SK-N-SH treated with all-trans-retinoic acid at 6 μM for 48 hours (cell line): ENCODE measurements at regions not wholly inside any gene's neighbourhood (a gene's known extent, or its start where the extent isn't known, plus 50 kb on each side); places are given as distances from the start of the nearest gene placed in this dataset.
A peak's percentile ranks its signal among the peaks of the same experiment; 100 is the strongest.

Experiments
- ATAC-seq: fragments of 200-7000 bp; cut with Tn5 transposase; 3 replicates; pipeline ENCODE4 v1.9.1; 2020; ENCODE audit warnings: mild to moderate bottlenecking, moderate library complexity
- ARNTL ChIP-seq: fragments of 450-650 bp; formaldehyde crosslinking; IDR thresholded peaks from 2 replicates; pipeline ENCODE4 v1.5.0; 2020; ENCODE audit warnings: low read depth, mild to moderate bottlenecking, moderate library complexity, borderline replicate concordance
- BACH2 ChIP-seq: fragments of 250-450 bp; sonication (Bioruptor Pico); IDR thresholded peaks from 2 replicates; pipeline ENCODE4 v1.9.0; 2021; ENCODE audit warnings: mild to moderate bottlenecking, borderline replicate concordance
- CSDC2 ChIP-seq: fragments of 250-450 bp; sonication (Bioruptor Pico); IDR thresholded peaks from 2 replicates; pipeline ENCODE4 v1.5.0; 2020; ENCODE audit warnings: mild to moderate bottlenecking, moderate library complexity
- ESRRG ChIP-seq: fragments of 250-450 bp; sonication (Bioruptor Pico); IDR thresholded peaks from 2 replicates; pipeline ENCODE4 v1.6.1; 2021; ENCODE audit warnings: mild to moderate bottlenecking
- GLIS3 ChIP-seq: fragments of 250-450 bp; sonication (Bioruptor Pico); IDR thresholded peaks from 2 replicates; pipeline ENCODE4 v1.5.0; 2020; ENCODE audit warnings: mild to moderate bottlenecking, moderate library complexity
- ISL1 ChIP-seq: fragments of 250-450 bp; sonication (Bioruptor Pico); IDR thresholded peaks from 2 replicates; pipeline ENCODE4 v2.1.2; 2022; ENCODE audit warnings: mild to moderate bottlenecking, moderate library complexity
- RARB ChIP-seq: fragments of 250-450 bp; sonication (Bioruptor Pico); IDR thresholded peaks from 2 replicates; pipeline ENCODE4 v1.8.0; 2021; ENCODE audit warnings: mild to moderate bottlenecking, moderate library complexity
- SNAI2 ChIP-seq: fragments of 250-450 bp; sonication (Bioruptor Pico); IDR thresholded peaks from 2 replicates; pipeline ENCODE4 v1.5.0; 2020; ENCODE audit warnings: mild to moderate bottlenecking, moderate library complexity
- TCF4 ChIP-seq: fragments of 250-450 bp; sonication (Bioruptor Pico); IDR thresholded peaks from 2 replicates; pipeline ENCODE4 v1.8.0; 2021; ENCODE audit warnings: mild to moderate bottlenecking, moderate library complexity, borderline replicate concordance
- TOX ChIP-seq: fragments of 250-450 bp; sonication (Bioruptor Pico); IDR thresholded peaks from 2 replicates; pipeline ENCODE4 v1.8.0; 2021; ENCODE audit warnings: mild to moderate bottlenecking, moderate library complexity, borderline replicate concordance
- ZC3H10 ChIP-seq: fragments of 250-450 bp; sonication (Bioruptor Pico); IDR thresholded peaks from 2 replicates; pipeline ENCODE4 v1.5.1; 2021; ENCODE audit warnings: mild to moderate bottlenecking, moderate library complexity
- ZFP3 ChIP-seq: fragments of 250-450 bp; sonication (Bioruptor Pico); IDR thresholded peaks from 2 replicates; pipeline ENCODE4 v1.5.0; 2020; ENCODE audit warnings: mild to moderate bottlenecking, moderate library complexity
- ZFP30 ChIP-seq: fragments of 450-650 bp; formaldehyde crosslinking; IDR thresholded peaks from 2 replicates; pipeline ENCODE4 v1.5.0; 2022; ENCODE audit warnings: mild to moderate bottlenecking, moderate library complexity
- ZNF565 ChIP-seq: fragments of 450-650 bp; formaldehyde crosslinking; conservative IDR thresholded peaks from 2 replicates; pipeline ENCODE4 v1.5.0; 2020; ENCODE audit warnings: low read depth, mild to moderate bottlenecking, moderate library complexity
- ZNF8 ChIP-seq: fragments of 450-650 bp; formaldehyde crosslinking; IDR thresholded peaks from 2 replicates; pipeline ENCODE4 v1.5.0; 2020; ENCODE audit warnings: mild to moderate bottlenecking, moderate library complexity
- TF ChIP-seq, protein P1 (sequence below): fragments of 250-450 bp; sonication (Bioruptor Pico); IDR thresholded peaks from 2 replicates; pipeline ENCODE4 v1.5.1; 2021; ENCODE audit warnings: mild to moderate bottlenecking, moderate library complexity
- TF ChIP-seq, protein P2 (sequence below): fragments of 250-450 bp; sonication (Bioruptor Pico); IDR thresholded peaks from 2 replicates; pipeline ENCODE4 v1.5.1; 2020; ENCODE audit warnings: low read depth, mild to moderate bottlenecking, moderate library complexity
- TF ChIP-seq, protein P3 (sequence below): fragments of 250-450 bp; sonication (Bioruptor Pico); IDR thresholded peaks from 2 replicates; pipeline ENCODE4 v1.5.0; 2020; ENCODE audit warnings: mild to moderate bottlenecking, moderate library complexity
- TF ChIP-seq, protein P4 (sequence below): fragments of 250-450 bp; sonication (Bioruptor Pico); IDR thresholded peaks from 2 replicates; pipeline ENCODE4 v1.8.0; 2021; ENCODE audit warnings: low read depth, mild to moderate bottlenecking, moderate library complexity, borderline replicate concordance

DNA sequence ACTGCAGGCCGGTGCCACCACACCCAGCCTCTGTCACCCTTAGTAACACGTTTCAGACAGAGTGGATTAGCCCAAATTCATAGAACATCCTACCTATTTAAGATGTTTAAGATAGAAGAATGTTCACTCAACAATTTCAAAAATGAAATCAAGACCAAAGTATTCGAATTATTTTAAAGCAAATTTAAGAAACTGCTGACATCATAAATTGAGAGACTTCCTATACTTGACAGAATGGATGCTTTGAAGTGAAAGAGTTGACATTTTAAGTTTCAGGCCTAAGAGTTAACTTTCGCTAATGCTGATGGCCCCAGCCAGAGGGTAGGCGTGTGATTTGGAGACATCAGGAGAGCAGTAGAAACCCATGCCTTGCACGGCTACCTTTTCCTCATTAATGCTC lies 271.9 kb downstream of the SS18 start:
- no peak for ATAC-seq
- TF ChIP-seq ZNF565 (CRISPR knock-in tag) (no peak), RARB (CRISPR knock-in tag) (no peak), TOX (CRISPR knock-in tag) (no peak), ZFP3 (CRISPR knock-in tag) (no peak), ZNF8 (CRISPR knock-in tag) (no peak), ESRRG (CRISPR knock-in tag) (no peak), SNAI2 (no peak), GLIS3 (no peak)
- TF ChIP-seq, protein P1, sequence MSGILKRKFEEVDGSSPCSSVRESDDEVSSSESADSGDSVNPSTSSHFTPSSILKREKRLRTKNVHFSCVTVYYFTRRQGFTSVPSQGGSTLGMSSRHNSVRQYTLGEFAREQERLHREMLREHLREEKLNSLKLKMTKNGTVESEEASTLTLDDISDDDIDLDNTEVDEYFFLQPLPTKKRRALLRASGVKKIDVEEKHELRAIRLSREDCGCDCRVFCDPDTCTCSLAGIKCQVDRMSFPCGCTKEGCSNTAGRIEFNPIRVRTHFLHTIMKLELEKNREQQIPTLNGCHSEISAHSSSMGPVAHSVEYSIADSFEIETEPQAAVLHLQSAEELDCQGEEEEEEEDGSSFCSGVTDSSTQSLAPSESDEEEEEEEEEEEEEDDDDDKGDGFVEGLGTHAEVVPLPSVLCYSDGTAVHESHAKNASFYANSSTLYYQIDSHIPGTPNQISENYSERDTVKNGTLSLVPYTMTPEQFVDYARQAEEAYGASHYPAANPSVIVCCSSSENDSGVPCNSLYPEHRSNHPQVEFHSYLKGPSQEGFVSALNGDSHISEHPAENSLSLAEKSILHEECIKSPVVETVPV (CRISPR knock-in tag), result no peak
- TF ChIP-seq, all 23 proteins: peak for 0

DNA sequence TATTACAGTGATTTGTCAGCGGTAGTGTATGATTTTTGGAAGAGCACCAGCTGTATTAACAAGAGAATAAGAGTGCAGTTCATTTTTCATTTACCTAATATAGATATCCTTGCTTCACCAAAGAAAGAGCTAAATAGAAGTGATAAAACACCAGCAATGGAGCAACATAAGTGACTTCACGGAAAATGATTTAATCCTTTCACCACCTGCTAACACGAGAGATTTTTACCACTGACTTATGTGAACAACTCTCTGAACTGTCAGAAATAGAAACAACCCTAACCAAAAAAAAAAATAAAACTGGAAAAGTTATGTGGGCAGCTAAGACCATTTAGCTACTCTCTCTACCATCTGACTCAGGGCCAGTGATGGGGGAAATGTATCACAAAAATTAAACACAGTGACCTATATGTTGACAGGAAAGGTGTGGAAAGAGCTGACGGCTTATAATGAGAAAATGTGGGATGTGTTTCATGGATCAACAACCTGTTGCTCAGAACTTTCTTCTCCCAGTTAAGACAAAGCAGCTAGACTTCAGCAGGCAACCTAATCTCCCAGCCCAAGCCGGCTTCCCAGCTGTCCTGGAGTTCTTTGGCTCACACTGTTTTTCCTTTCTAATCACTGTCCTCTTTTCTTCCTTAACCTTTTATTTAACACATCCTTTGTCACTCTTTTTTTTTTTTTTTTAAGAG lies 272.7 kb downstream of the SS18 start:
- TF ChIP-seq, protein P2, sequence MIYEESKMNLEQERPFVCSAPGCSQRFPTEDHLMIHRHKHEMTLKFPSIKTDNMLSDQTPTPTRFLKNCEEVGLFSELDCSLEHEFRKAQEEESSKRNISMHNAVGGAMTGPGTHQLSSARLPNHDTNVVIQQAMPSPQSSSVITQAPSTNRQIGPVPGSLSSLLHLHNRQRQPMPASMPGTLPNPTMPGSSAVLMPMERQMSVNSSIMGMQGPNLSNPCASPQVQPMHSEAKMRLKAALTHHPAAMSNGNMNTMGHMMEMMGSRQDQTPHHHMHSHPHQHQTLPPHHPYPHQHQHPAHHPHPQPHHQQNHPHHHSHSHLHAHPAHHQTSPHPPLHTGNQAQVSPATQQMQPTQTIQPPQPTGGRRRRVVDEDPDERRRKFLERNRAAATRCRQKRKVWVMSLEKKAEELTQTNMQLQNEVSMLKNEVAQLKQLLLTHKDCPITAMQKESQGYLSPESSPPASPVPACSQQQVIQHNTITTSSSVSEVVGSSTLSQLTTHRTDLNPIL (CRISPR knock-in tag), result no peak
- TF ChIP-seq, protein P1 (CRISPR knock-in tag), result no peak
- TF ChIP-seq ZFP30 (CRISPR knock-in tag) (no peak), ARNTL (CRISPR knock-in tag) (no peak)
- no peak for ATAC-seq

DNA sequence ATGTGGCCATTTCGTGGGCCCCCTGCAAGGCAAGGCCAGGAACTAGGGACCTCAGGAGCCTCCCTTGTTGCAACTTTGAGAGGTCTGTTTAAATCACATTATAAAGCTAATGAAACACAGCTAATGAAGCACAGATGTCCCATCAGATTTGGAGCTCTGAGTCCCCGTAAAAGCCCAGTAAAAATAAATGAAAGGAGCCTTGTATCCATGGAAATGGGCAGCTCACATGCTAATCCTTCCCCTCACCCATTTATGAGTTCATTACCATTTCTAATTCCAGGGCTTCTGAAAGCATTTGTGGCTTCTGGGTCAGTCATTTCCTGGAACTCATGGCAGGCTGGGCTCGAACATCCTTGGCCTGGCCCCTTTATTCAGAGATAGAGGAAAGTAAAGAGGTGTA lies 274.8 kb downstream of the SS18 start:
- peak; percentile 38; the same call in 2 of the 3 replicates for ATAC-seq
- TF ChIP-seq, protein P3, sequence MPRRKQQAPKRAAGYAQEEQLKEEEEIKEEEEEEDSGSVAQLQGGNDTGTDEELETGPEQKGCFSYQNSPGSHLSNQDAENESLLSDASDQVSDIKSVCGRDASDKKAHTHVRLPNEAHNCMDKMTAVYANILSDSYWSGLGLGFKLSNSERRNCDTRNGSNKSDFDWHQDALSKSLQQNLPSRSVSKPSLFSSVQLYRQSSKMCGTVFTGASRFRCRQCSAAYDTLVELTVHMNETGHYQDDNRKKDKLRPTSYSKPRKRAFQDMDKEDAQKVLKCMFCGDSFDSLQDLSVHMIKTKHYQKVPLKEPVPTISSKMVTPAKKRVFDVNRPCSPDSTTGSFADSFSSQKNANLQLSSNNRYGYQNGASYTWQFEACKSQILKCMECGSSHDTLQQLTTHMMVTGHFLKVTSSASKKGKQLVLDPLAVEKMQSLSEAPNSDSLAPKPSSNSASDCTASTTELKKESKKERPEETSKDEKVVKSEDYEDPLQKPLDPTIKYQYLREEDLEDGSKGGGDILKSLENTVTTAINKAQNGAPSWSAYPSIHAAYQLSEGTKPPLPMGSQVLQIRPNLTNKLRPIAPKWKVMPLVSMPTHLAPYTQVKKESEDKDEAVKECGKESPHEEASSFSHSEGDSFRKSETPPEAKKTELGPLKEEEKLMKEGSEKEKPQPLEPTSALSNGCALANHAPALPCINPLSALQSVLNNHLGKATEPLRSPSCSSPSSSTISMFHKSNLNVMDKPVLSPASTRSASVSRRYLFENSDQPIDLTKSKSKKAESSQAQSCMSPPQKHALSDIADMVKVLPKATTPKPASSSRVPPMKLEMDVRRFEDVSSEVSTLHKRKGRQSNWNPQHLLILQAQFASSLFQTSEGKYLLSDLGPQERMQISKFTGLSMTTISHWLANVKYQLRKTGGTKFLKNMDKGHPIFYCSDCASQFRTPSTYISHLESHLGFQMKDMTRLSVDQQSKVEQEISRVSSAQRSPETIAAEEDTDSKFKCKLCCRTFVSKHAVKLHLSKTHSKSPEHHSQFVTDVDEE (CRISPR knock-in tag), result no peak
- TF ChIP-seq BACH2 (CRISPR knock-in tag), result no peak
- TF ChIP-seq TCF4, result peak; percentile 63; the same call in 1 of the 2 replicates

DNA sequence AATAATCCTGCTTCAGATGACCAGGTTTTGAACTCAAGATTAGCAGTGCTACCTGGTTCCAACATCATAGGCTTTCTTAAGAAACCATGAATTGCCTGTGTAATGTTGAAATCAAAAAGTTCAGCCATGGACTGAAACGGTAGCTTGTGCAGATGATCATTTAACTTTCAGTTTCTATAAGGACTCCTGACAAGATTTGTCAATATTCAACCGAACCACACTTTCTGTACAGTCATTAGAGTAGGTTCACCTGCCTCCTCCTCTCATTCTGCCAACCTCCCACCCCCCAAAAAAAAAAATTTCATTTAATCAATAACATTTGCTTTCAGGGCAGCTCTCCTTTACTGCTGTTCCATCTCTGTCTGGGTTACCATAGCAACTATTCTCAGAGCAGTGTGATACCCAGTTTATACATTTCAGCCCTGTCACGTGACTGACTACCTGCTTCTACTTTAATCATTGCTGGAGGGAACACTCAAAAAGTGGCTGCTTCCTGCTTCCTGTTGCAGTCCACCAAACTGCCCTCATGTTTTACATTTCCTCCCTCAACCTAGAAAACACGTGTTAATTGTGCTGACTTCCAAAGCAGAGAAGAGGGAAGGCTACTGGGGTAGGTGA lies 275.5 kb downstream of the SS18 start:
- ATAC-seq, result no peak
- TF ChIP-seq, protein P4, sequence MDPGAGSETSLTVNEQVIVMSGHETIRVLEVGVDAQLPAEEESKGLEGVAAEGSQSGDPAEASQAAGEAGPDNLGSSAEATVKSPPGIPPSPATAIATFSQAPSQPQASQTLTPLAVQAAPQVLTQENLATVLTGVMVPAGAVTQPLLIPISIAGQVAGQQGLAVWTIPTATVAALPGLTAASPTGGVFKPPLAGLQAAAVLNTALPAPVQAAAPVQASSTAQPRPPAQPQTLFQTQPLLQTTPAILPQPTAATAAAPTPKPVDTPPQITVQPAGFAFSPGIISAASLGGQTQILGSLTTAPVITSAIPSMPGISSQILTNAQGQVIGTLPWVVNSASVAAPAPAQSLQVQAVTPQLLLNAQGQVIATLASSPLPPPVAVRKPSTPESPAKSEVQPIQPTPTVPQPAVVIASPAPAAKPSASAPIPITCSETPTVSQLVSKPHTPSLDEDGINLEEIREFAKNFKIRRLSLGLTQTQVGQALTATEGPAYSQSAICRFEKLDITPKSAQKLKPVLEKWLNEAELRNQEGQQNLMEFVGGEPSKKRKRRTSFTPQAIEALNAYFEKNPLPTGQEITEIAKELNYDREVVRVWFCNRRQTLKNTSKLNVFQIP (CRISPR knock-in tag), result no peak
- TF ChIP-seq TOX (CRISPR knock-in tag), result no peak
- TF ChIP-seq BACH2 (CRISPR knock-in tag), result no peak
- no peak for TF ChIP-seq ARNTL (CRISPR knock-in tag)
- TF ChIP-seq ZFP3 (CRISPR knock-in tag), result no peak
- TF ChIP-seq, protein P1 (CRISPR knock-in tag), result no peak
- no peak for TF ChIP-seq CSDC2
- TF ChIP-seq ZC3H10 (CRISPR knock-in tag), result no peak
- TF ChIP-seq TCF4, result no peak
- TF ChIP-seq ISL1 (CRISPR knock-in tag), result no peak
- no peak for TF ChIP-seq ZFP30 (CRISPR knock-in tag)
